ENCODE measurements at regions not wholly inside any gene's neighbourhood (a gene's known extent, or its start where the extent isn't known, plus 50 kb on each side); places are given as distances from the start of the nearest gene placed in this dataset.

GRCh38 chr11:95374105-95374504, 143.1 kb upstream of the SESN3 start:
- ChIA-PET RAD21 (ENCODE audit: low non-redundant PET in 1 of 2, low total read pairs in 2 of 2, uncharacterized antibody in 2 of 2, unreplicated experiment in 2 of 2) (no interaction called here), CTCF (no interaction called here), POLR2A (no interaction called here)
- no peaks in the 10 kb centered on the region for H3K36me3 ChIP-seq (ENCODE audit: control insufficient read depth in 1 of 2, insufficient read depth in 2 of 2, low read length in 2 of 2)
- no peak overlapping the region for H3K4me3 ChIP-seq (replicated peaks in 1 of 2; ENCODE audit: low read depth in 1 of 2, low read length in 2 of 2)
- no TSS peak for BruUV-seq (replicated peaks)
- no peaks in the 10 kb centered on the region for H4K20me1 ChIP-seq (ENCODE audit: insufficient read depth)
- no peak overlapping the region for H3K9ac ChIP-seq (ENCODE audit: low read length)
- H3K9me3 ChIP-seq (ENCODE audit: control insufficient read depth in 1 of 2, insufficient read depth in 1 of 2, low read depth in 1 of 2, low read length in 2 of 2): no peaks in the 10 kb centered on the region
- H3K27ac ChIP-seq (ENCODE audit: low read depth, low read length): no peak overlapping the region
- H3K9me2 ChIP-seq (ENCODE audit: insufficient read depth): no peaks in the 10 kb centered on the region
- no peaks in the 10 kb centered on the region for H3K79me2 ChIP-seq (ENCODE audit: insufficient read depth, low read length)
- H3K4me1 ChIP-seq (ENCODE audit: control insufficient read depth in 1 of 2, insufficient read depth in 2 of 2, low read length in 2 of 2): no peaks in the 10 kb centered on the region
- H3K4me2 ChIP-seq (ENCODE audit: low read length): no peak overlapping the region
- peaks cover 23% of the 10 kb centered on the region for H3K27me3 ChIP-seq (ENCODE audit: insufficient read depth, low read length)
- intact Hi-C loops (cut with micrococcal nuclease): no loop called here
- DNase-seq (ENCODE audit: low read depth, low spot score) (no peak), ATAC-seq (no peak)
- no peak overlapping the region for H2AFZ ChIP-seq (ENCODE audit: low read depth, low read length, poor library complexity, severe bottlenecking)
- TF ChIP-seq EZH2phosphoT487 (IDR thresholded peaks at IDR 0.05; ENCODE audit: borderline replicate concordance): no peak
- TF ChIP-seq ZBTB33 (IDR thresholded peaks at IDR 0.05; ENCODE audit: extremely low read depth, insufficient replicate concordance, low read length): no peak
- TF ChIP-seq EZH2 (IDR thresholded peaks at IDR 0.05): no peak
- TF ChIP-seq, protein P1, sequence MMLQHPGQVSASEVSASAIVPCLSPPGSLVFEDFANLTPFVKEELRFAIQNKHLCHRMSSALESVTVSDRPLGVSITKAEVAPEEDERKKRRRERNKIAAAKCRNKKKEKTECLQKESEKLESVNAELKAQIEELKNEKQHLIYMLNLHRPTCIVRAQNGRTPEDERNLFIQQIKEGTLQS (IDR thresholded peaks at IDR 0.05): no peak

GRCh38 chr11:95373241-95373640, 142.2 kb upstream of the SESN3 start:
- Histone ChIP-seq H3K36me3 (ENCODE audit: control insufficient read depth in 1 of 2, insufficient read depth in 2 of 2, low read length in 2 of 2) (no peaks in the 10 kb centered on the region), H3K79me2 (ENCODE audit: insufficient read depth, low read length) (no peaks in the 10 kb centered on the region), H3K4me1 (ENCODE audit: control insufficient read depth in 1 of 2, insufficient read depth in 2 of 2, low read length in 2 of 2) (no peaks in the 10 kb centered on the region), H3K9ac (ENCODE audit: low read length) (no peak overlapping the region), H3K9me3 (ENCODE audit: control insufficient read depth in 1 of 2, insufficient read depth in 1 of 2, low read depth in 1 of 2, low read length in 2 of 2) (no peaks in the 10 kb centered on the region), H4K20me1 (ENCODE audit: insufficient read depth) (no peaks in the 10 kb centered on the region), H3K27ac (ENCODE audit: low read depth, low read length) (no peak overlapping the region), H3K4me2 (ENCODE audit: low read length) (no peak overlapping the region), H3K4me3 (replicated peaks in 1 of 2; ENCODE audit: low read depth in 1 of 2, low read length in 2 of 2) (no peak overlapping the region), H3K9me2 (ENCODE audit: insufficient read depth) (no peaks in the 10 kb centered on the region), H2AFZ (ENCODE audit: low read depth, low read length, poor library complexity, severe bottlenecking) (no peak overlapping the region), H3K27me3 (ENCODE audit: insufficient read depth, low read length) (peaks cover 23% of the 10 kb centered on the region)
- ChIA-PET RAD21 (ENCODE audit: low non-redundant PET in 1 of 2, low total read pairs in 2 of 2, uncharacterized antibody in 2 of 2, unreplicated experiment in 2 of 2) (no interaction called here), CTCF (no interaction called here), POLR2A (no interaction called here)
- intact Hi-C loops (cut with micrococcal nuclease): no loop called here
- ATAC-seq (no peak), DNase-seq (ENCODE audit: low read depth, low spot score) (no peak)
- no peak for TF ChIP-seq REST (IDR thresholded peaks at IDR 0.05; ENCODE audit: low read depth)
- TF ChIP-seq SIN3A (IDR thresholded peaks at IDR 0.05; ENCODE audit: low read depth): no peak
- TF ChIP-seq FOSL1 (IDR thresholded peaks at IDR 0.05; ENCODE audit: low read depth): no peak
- TF ChIP-seq ZNF274 (IDR thresholded peaks at IDR 0.05; ENCODE audit: low read depth, low read length): no peak
- no peak for TF ChIP-seq ZFX (IDR thresholded peaks at IDR 0.05)
- TF ChIP-seq RAD21 (IDR thresholded peaks at IDR 0.05; ENCODE audit: low read depth): no peak
- no peak for TF ChIP-seq EZH2 (IDR thresholded peaks at IDR 0.05)
- no peak for TF ChIP-seq SP1 (IDR thresholded peaks at IDR 0.05; ENCODE audit: low read depth)
- TF ChIP-seq YY1 (IDR thresholded peaks at IDR 0.05; ENCODE audit: extremely low read depth, insufficient replicate concordance, low read depth, low read length): no peak
- TF ChIP-seq, protein P2, sequence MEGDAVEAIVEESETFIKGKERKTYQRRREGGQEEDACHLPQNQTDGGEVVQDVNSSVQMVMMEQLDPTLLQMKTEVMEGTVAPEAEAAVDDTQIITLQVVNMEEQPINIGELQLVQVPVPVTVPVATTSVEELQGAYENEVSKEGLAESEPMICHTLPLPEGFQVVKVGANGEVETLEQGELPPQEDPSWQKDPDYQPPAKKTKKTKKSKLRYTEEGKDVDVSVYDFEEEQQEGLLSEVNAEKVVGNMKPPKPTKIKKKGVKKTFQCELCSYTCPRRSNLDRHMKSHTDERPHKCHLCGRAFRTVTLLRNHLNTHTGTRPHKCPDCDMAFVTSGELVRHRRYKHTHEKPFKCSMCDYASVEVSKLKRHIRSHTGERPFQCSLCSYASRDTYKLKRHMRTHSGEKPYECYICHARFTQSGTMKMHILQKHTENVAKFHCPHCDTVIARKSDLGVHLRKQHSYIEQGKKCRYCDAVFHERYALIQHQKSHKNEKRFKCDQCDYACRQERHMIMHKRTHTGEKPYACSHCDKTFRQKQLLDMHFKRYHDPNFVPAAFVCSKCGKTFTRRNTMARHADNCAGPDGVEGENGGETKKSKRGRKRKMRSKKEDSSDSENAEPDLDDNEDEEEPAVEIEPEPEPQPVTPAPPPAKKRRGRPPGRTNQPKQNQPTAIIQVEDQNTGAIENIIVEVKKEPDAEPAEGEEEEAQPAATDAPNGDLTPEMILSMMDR (IDR thresholded peaks at IDR 0.05 in 2 of 3, conservative IDR thresholded peaks at IDR 0.05 in 1 of 3; ENCODE audit: borderline replicate concordance in 1 of 3, insufficient read depth in 1 of 3, low read depth in 2 of 3, low read length in 2 of 3): no peak
- no peak for TF ChIP-seq ELF1 (IDR thresholded peaks at IDR 0.05; ENCODE audit: borderline replicate concordance, low read depth)
- no TSS peak for BruUV-seq (replicated peaks)

All from HCT116 (cell line).